HL-60 (cell line): ENCODE measurements at regions not wholly inside any gene's neighbourhood (a gene's known extent, or its start where the extent isn't known, plus 50 kb on each side); places are given as distances from the start of the nearest gene placed in this dataset.

Experiments used
- CTCF ChIP-seq: IDR thresholded peaks from one replicate; pipeline ENCODE4 v1.5.1; 2011; ENCODE audit warnings: low read length, control low read depth, inconsistent platforms; ENCODE audit not compliant: insufficient read depth
- GABPA ChIP-seq: IDR thresholded peaks from 2 replicates; pipeline ENCODE4 v1.6.1; 2012; ENCODE audit warnings: low read depth
- POLR2AphosphoS5 ChIP-seq: IDR thresholded peaks from 2 replicates; pipeline ENCODE4 v1.6.1; 2012; ENCODE audit warnings: low read depth
- REST ChIP-seq: IDR thresholded peaks from 2 replicates; pipeline ENCODE4 v1.6.1; 2012; ENCODE audit warnings: low read depth; ENCODE audit not compliant: insufficient replicate concordance
- SPI1 ChIP-seq: IDR thresholded peaks from 2 replicates; pipeline ENCODE4 v1.6.1; 2012; ENCODE audit warnings: low read depth, mild to moderate bottlenecking, borderline replicate concordance

GRCh38 chr18:34092796-34093195 lies 131.9 kb downstream of the NOL4 start:
- TF ChIP-seq GABPA = no peak
- no peak for TF ChIP-seq SPI1
- no peak for TF ChIP-seq CTCF
- no peak for TF ChIP-seq POLR2AphosphoS5
- TF ChIP-seq REST = no peak
